ENCODE measurements at regions not wholly inside any gene's neighbourhood (a gene's known extent, or its start where the extent isn't known, plus 50 kb on each side); places are given as distances from the start of the nearest gene placed in this dataset.

DNA sequence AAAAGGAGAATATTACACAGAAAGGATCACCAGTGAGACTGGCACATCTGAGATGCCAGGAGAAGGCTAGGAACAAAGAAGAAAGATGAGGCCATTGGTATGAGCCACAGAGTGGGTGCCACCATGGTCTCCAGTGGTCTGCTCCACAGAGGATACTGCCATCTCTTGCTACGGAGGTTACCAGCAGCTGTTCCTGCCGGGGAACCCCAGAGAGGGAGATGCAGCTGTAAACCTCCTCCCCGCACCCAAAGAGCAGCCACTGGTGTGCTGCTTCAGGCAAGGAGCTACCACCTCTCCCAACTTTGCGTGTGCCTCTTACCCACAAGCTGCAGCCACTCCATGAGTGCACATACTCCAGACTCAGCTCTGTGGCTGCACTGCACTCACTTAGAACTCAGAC lies 201.5 kb upstream of the RTL1 start:
- TF ChIP-seq GATA3 (IDR thresholded peaks at IDR 0.05; ENCODE audit: low read depth, low read length) (no peak), GATA2 (IDR thresholded peaks at IDR 0.05; ENCODE audit: low read depth, low read length) (no peak)

DNA sequence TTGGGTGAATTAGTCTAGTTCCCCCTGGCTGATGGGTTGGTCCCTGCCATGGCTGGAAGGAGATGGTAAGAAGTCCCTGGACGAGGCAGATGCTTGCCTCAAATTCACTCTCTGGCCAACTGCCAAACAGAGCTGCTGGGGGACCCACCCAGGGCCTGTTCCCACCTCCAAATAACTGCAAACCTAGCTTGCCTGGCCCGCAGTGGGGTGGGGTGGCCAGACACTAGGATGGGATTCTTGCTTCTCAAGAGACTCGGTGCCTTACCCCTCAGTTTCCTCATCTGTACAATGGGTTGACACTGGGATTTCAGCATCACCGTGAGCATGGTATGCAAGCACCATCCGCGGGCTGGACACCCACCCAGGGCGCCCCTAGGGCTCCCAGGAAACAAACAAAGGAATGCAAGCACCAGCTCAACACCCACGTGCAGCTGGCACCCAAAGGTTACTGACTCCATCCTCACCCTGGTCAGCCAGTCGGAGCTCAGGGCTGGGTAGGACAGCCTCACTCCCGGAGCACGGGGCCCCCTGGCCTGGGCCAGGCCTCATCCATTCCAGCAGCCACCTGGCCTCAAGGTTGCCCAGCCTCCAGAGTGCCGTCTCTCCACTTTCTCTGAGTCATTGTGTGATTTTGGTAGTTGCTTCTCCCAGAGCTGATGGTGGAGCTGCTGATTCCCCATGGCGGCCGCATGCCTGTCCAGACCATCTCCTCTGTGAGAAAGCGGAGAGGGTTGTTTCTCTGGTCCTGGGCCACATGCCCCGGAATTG lies 205.2 kb upstream of the RTL1 start:
- TF ChIP-seq GATA3 (IDR thresholded peaks at IDR 0.05; ENCODE audit: low read depth, low read length) (no peak), GATA2 (IDR thresholded peaks at IDR 0.05; ENCODE audit: low read depth, low read length) (no peak)

DNA sequence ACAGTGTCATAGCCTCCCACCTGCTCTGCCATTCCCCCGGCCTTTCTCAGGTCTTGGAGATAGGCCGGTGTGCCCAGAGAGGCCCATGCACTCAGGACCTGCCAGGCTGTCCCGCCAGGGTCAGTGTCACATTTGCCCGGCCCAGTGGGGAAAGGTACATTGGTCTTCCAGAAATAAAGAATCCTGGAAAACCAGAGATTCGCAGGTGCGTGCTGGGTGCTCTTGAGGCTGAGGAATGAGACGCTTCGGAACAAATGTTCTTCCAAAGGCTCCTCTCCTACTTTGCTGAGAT lies 205.8 kb upstream of the RTL1 start:
- TF ChIP-seq GATA2 (IDR thresholded peaks at IDR 0.05; ENCODE audit: low read depth, low read length): no peak

DNA sequence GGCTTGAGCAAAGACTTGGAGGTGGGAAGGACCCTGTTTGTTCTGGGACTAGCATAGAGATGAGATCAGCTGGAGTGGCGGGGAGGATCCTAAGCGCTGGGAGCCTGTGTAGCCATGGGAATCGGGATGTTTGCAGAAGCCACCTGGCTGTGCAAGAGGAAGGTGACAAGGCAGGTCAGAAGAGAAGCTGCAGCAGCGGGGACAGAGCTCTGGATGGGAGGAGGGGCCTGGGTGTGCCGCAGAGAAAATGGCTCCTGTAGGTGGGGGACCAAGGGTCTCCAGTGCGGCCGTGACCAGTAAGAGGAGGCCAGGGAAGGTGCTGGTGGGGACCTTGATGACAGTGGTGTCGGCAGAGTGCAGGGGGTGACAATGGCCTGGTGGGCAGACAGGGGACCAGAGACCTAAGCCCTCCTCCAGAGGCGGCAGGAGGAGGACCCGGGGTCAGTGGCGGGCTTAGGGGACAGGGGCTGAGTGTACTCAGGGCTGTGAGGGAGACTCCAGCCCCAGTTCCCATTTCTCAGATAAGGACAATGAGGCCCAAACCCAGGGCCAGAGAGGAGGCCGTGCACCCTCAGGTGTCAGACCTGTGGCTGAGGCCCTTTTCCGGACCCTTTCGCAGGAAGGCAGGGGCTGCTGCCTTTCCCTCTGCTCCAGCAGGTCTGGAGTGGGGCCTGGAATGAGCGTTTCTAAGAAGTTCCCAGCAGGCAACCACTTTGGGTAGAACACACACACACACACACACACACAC lies 206.6 kb upstream of the RTL1 start:
- no peak for TF ChIP-seq GATA2 (IDR thresholded peaks at IDR 0.05; ENCODE audit: low read depth, low read length)
- TF ChIP-seq GATA3 (IDR thresholded peaks at IDR 0.05; ENCODE audit: low read depth, low read length): no peak

- no peak for TF ChIP-seq GATA2 (IDR thresholded peaks at IDR 0.05; ENCODE audit: low read depth, low read length)
- TF ChIP-seq GATA3 (IDR thresholded peaks at IDR 0.05; ENCODE audit: low read depth, low read length): no peak
Observed at GRCh38 chr14:101110729-101111619, 207.5 kb upstream of the RTL1 start.

DNA sequence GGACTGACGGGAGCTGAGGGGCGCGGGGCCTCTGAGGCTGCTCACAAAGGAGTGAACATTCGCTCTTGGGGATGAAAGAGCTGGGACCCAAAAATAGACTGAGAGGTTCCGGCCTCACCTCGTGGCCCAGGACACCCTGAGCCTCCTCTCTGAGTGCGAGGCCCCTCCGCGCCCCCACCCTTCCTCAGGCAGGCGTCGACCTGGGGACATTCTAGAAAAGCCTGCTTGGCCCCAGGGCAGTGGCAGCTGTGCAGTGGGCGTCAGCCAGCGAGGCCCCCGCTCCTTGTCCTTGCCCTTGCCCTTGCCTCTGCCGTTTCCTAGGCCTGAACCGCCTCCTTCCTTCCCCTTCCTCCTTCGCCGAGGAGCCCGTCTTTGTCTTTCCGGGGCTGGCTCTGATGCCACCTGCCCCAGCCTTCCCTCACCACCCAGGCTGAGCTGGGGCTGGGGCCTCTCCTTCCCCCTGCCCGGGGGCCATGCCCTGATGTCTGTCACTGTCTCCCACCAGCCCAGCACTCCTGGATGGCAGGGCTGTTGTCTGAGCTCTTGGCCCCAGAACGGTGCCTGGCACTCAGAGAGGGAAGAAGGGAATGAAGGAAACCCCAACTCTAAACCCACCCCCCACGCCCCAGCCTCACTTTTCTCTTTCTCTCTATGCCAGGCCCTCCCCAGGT lies 208.2 kb upstream of the RTL1 start:
- TF ChIP-seq GATA2 (IDR thresholded peaks at IDR 0.05; ENCODE audit: low read depth, low read length) (no peak), GATA3 (IDR thresholded peaks at IDR 0.05; ENCODE audit: low read depth, low read length) (no peak)

- no peak for TF ChIP-seq GATA3 (IDR thresholded peaks at IDR 0.05; ENCODE audit: low read depth, low read length)
- TF ChIP-seq GATA2 (IDR thresholded peaks at IDR 0.05; ENCODE audit: low read depth, low read length): no peak
Observed at GRCh38 chr14:101112351-101113107, 209.0 kb upstream of the RTL1 start.

DNA sequence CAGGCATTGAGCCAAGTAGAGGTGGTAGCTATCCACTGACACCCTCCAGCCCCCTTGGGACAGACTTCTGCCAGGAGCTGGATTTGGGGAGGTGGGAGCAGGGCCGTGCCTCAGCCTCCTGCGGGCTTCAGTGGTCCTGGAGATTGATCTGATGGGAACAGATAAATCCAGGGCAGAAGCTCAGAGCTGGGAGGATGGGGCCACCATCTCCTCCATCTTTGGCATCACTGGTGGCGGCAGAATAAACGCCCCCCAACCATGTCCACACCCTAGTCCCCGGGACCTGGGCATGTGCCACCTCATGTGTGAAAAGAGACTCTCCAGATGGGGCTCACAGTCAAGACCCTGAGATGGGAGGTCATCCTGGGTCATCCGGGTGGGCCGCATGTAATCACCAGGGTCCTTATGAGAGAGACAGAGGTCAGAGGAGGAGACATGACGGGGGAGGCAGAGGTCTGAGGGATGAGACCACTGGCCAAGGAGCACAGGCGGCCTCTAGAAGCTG lies 209.6 kb upstream of the RTL1 start:
- TF ChIP-seq GATA3 (IDR thresholded peaks at IDR 0.05; ENCODE audit: low read depth, low read length): no peak
- TF ChIP-seq GATA2 (IDR thresholded peaks at IDR 0.05; ENCODE audit: low read depth, low read length): no peak

- TF ChIP-seq GATA2 (IDR thresholded peaks at IDR 0.05; ENCODE audit: low read depth, low read length) (no peak), GATA3 (IDR thresholded peaks at IDR 0.05; ENCODE audit: low read depth, low read length) (no peak)
Observed at GRCh38 chr14:101113835-101114725, 210.6 kb upstream of the RTL1 start.

DNA sequence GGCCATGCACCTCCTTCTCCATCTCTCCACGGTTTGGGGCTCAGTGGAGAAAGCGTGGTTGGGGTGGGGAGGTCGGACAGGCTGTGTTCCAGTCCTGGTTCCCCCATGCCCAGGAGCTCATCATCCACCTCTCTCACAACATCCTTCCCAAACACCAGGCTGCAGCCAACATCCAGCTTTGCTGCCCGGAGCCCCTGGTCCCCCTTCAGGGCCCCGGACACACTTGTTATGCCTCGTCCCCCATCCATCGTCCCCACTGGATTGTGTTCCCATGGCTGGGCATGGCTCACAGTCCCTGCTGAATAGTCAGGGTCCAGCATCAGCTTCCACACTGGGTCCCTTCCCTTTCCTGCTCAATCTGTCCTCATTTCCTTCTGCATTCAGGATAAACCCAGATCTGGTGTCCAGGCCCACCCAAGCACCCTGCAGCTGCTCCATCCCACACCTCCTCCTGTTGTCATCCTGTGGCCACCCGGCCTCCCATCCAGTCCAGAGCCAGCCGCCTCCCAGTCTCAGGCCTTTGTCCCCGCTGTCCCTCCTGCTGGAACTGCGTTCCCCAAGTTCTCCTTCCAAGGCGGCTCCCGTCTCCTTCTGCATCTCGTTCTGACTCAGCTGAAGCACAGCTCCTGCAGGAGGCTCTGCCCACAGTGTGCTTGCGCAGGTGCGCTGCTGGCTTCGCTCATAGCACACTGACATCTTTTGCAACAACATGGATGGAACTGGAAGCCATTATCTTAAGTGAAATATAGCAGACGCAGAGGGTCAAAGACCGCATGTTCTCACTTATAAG lies 211.4 kb upstream of the RTL1 start:
- TF ChIP-seq GATA3 (IDR thresholded peaks at IDR 0.05; ENCODE audit: low read depth, low read length) (no peak), GATA2 (IDR thresholded peaks at IDR 0.05; ENCODE audit: low read depth, low read length) (no peak)

- no peak for TF ChIP-seq GATA2 (IDR thresholded peaks at IDR 0.05; ENCODE audit: low read depth, low read length)
- TF ChIP-seq GATA3 (IDR thresholded peaks at IDR 0.05; ENCODE audit: low read depth, low read length): no peak
Observed at GRCh38 chr14:101115652-101116051, 212.1 kb upstream of the RTL1 start.
